Central memory CD8-positive, alpha-beta T cell (primary cell): ENCODE measurements at regions not wholly inside any gene's neighbourhood (a gene's known extent, or its start where the extent isn't known, plus 50 kb on each side); places are given as distances from the start of the nearest gene placed in this dataset.

Experiments used
- ATAC-seq: fragments of 150-1000 bp; cut with Tn5 transposase; replicated peaks from 2 replicates; pipeline ENCODE4 v1.10.0; 2022; ENCODE audit warnings: mild to moderate bottlenecking, moderate FRiP score, moderate number of reproducible peaks; ENCODE audit not compliant: poor library complexity, severe bottlenecking; ENCODE audit errors: extremely low read depth
- DNase-seq, 2 donors: peaks; one replicate each; pipeline ENCODE4 v3.0.0; 2021; ENCODE audit warnings: low spot score in 2 of 2
- H3K27ac Mint-ChIP-seq: one replicate; pipeline ENCODE4 v1.8.0; 2022; ENCODE audit warnings: low read depth, mild to moderate bottlenecking, moderate library complexity, mixed read lengths
- H3K27me3 Mint-ChIP-seq: one replicate; pipeline ENCODE4 v1.8.0; 2022; ENCODE audit warnings: mixed read lengths
- H3K36me3 Mint-ChIP-seq: one replicate; pipeline ENCODE4 v1.8.0; 2022; ENCODE audit warnings: mild to moderate bottlenecking, moderate library complexity, mixed read lengths; ENCODE audit not compliant: insufficient read depth
- H3K4me1 Mint-ChIP-seq: one replicate; pipeline ENCODE4 v1.8.0; 2022; ENCODE audit warnings: mixed read lengths
- H3K4me3 Mint-ChIP-seq: one replicate; pipeline ENCODE4 v1.8.0; 2022; ENCODE audit warnings: mild to moderate bottlenecking, moderate library complexity, mixed read lengths
- H3K9me3 Mint-ChIP-seq: one replicate; pipeline ENCODE4 v1.8.0; 2022; ENCODE audit warnings: mixed read lengths

GRCh38 chr4:177159600-177159999 is 150.1 kb upstream of the NEIL3 start:
- no peak for DNase-seq
- peaks cover 7% of the 10 kb centered on the region for H3K9me3 Mint-ChIP-seq
- H3K27me3 Mint-ChIP-seq = no peaks in the 10 kb centered on the region
- no peak overlapping the region for H3K4me3 Mint-ChIP-seq
- ATAC-seq = no peak
- H3K27ac Mint-ChIP-seq = no peak overlapping the region
- no peaks in the 10 kb centered on the region for H3K4me1 Mint-ChIP-seq
- peaks cover 1% of the 10 kb centered on the region for H3K36me3 Mint-ChIP-seq

- no peaks in the 10 kb centered on the region for H3K4me1 Mint-ChIP-seq
- ATAC-seq = no peak
- no peaks in the 10 kb centered on the region for H3K27me3 Mint-ChIP-seq
- H3K4me3 Mint-ChIP-seq = no peak overlapping the region
- H3K27ac Mint-ChIP-seq = no peak overlapping the region
- peaks cover 1% of the 10 kb centered on the region for H3K36me3 Mint-ChIP-seq
- H3K9me3 Mint-ChIP-seq = peaks cover 7% of the 10 kb centered on the region
- no peak for DNase-seq
These were observed 147.9 kb upstream of the NEIL3 start for GRCh38 chr4:177161781-177162180.

GRCh38 chr4:177163532-177163931 is 146.1 kb upstream of the NEIL3 start:
- ATAC-seq (no peak), DNase-seq (no peak)
- no peak overlapping the region for H3K4me3 Mint-ChIP-seq
- peaks cover 7% of the 10 kb centered on the region for H3K9me3 Mint-ChIP-seq
- no peak overlapping the region for H3K27ac Mint-ChIP-seq
- no peaks in the 10 kb centered on the region for H3K4me1 Mint-ChIP-seq
- no peaks in the 10 kb centered on the region for H3K27me3 Mint-ChIP-seq
- H3K36me3 Mint-ChIP-seq = peaks cover under 1% of the 10 kb centered on the region

GRCh38 chr4:177171588-177171987 is 138.1 kb upstream of the NEIL3 start:
- DNase-seq (no peak), ATAC-seq (no peak)
- no peak overlapping the region for H3K27ac Mint-ChIP-seq
- no peak overlapping the region for H3K4me3 Mint-ChIP-seq
- no peaks in the 10 kb centered on the region for H3K4me1 Mint-ChIP-seq
- H3K27me3 Mint-ChIP-seq = no peaks in the 10 kb centered on the region
- no peaks in the 10 kb centered on the region for H3K9me3 Mint-ChIP-seq
- H3K36me3 Mint-ChIP-seq = no peaks in the 10 kb centered on the region

- no peaks in the 10 kb centered on the region for H3K27me3 Mint-ChIP-seq
- no peak overlapping the region for H3K27ac Mint-ChIP-seq
- no peak overlapping the region for H3K4me3 Mint-ChIP-seq
- H3K9me3 Mint-ChIP-seq = no peaks in the 10 kb centered on the region
- DNase-seq (no peak), ATAC-seq (no peak)
- H3K4me1 Mint-ChIP-seq = no peaks in the 10 kb centered on the region
- H3K36me3 Mint-ChIP-seq = no peaks in the 10 kb centered on the region
These were observed 134.2 kb upstream of the NEIL3 start for GRCh38 chr4:177175473-177175872.

- H3K36me3 Mint-ChIP-seq = no peaks in the 10 kb centered on the region
- no peaks in the 10 kb centered on the region for H3K9me3 Mint-ChIP-seq
- H3K27ac Mint-ChIP-seq = no peak overlapping the region
- no peak for DNase-seq
- no peaks in the 10 kb centered on the region for H3K4me1 Mint-ChIP-seq
- ATAC-seq = no peak
- H3K4me3 Mint-ChIP-seq = no peak overlapping the region
- no peaks in the 10 kb centered on the region for H3K27me3 Mint-ChIP-seq
These were observed 132.1 kb upstream of the NEIL3 start for GRCh38 chr4:177177541-177178081.

GRCh38 chr4:177178246-177178645 is 131.4 kb upstream of the NEIL3 start:
- H3K27ac Mint-ChIP-seq = no peak overlapping the region
- no peaks in the 10 kb centered on the region for H3K9me3 Mint-ChIP-seq
- H3K27me3 Mint-ChIP-seq = no peaks in the 10 kb centered on the region
- H3K4me1 Mint-ChIP-seq = no peaks in the 10 kb centered on the region
- no peaks in the 10 kb centered on the region for H3K36me3 Mint-ChIP-seq
- no peak overlapping the region for H3K4me3 Mint-ChIP-seq
- ATAC-seq (no peak), DNase-seq (no peak)

GRCh38 chr4:177182166-177182565 is 127.5 kb upstream of the NEIL3 start:
- DNase-seq (no peak), ATAC-seq (no peak)

GRCh38 chr4:177182728-177183127 is 126.9 kb upstream of the NEIL3 start:
- no peak for DNase-seq

More at GRCh38 chr4:177182166-177182565, 127.5 kb upstream of the NEIL3 start:
- no peaks in the 10 kb centered on the region for H3K9me3 Mint-ChIP-seq
- no peak overlapping the region for H3K27ac Mint-ChIP-seq
- no peaks in the 10 kb centered on the region for H3K27me3 Mint-ChIP-seq
- no peak overlapping the region for H3K4me3 Mint-ChIP-seq
- H3K36me3 Mint-ChIP-seq = no peaks in the 10 kb centered on the region
- no peaks in the 10 kb centered on the region for H3K4me1 Mint-ChIP-seq

GRCh38 chr4:177185151-177185550 is 124.5 kb upstream of the NEIL3 start:
- H3K4me3 Mint-ChIP-seq = no peak overlapping the region
- H3K36me3 Mint-ChIP-seq = no peaks in the 10 kb centered on the region
- no peaks in the 10 kb centered on the region for H3K4me1 Mint-ChIP-seq
- no peak overlapping the region for H3K27ac Mint-ChIP-seq
- H3K9me3 Mint-ChIP-seq = no peaks in the 10 kb centered on the region
- no peak for DNase-seq
- no peaks in the 10 kb centered on the region for H3K27me3 Mint-ChIP-seq
- no peak for ATAC-seq

More at GRCh38 chr4:177182728-177183127, 126.9 kb upstream of the NEIL3 start:
- Mint-ChIP-seq H3K9me3 (no peaks in the 10 kb centered on the region), H3K27me3 (no peaks in the 10 kb centered on the region), H3K36me3 (no peaks in the 10 kb centered on the region), H3K27ac (no peak overlapping the region), H3K4me3 (no peak overlapping the region), H3K4me1 (no peaks in the 10 kb centered on the region)
- ATAC-seq = no peak

GRCh38 chr4:177185579-177185978 is 124.1 kb upstream of the NEIL3 start:
- H3K4me3 Mint-ChIP-seq = no peak overlapping the region
- no peaks in the 10 kb centered on the region for H3K36me3 Mint-ChIP-seq
- DNase-seq (no peak), ATAC-seq (no peak)
- no peaks in the 10 kb centered on the region for H3K4me1 Mint-ChIP-seq
- H3K27ac Mint-ChIP-seq = no peak overlapping the region
- H3K27me3 Mint-ChIP-seq = no peaks in the 10 kb centered on the region
- no peaks in the 10 kb centered on the region for H3K9me3 Mint-ChIP-seq

GRCh38 chr4:177187371-177187770 is 122.3 kb upstream of the NEIL3 start:
- H3K36me3 Mint-ChIP-seq = no peaks in the 10 kb centered on the region
- ATAC-seq (no peak), DNase-seq (no peak)
- no peak overlapping the region for H3K4me3 Mint-ChIP-seq
- H3K9me3 Mint-ChIP-seq = no peaks in the 10 kb centered on the region
- H3K27me3 Mint-ChIP-seq = peaks cover 13% of the 10 kb centered on the region
- no peaks in the 10 kb centered on the region for H3K4me1 Mint-ChIP-seq
- H3K27ac Mint-ChIP-seq = no peak overlapping the region

GRCh38 chr4:177190995-177191580 is 118.6 kb upstream of the NEIL3 start:
- ATAC-seq (no peak), DNase-seq (no peak)
- Mint-ChIP-seq H3K27me3 (peaks cover 13% of the 10 kb centered on the region), H3K9me3 (no peaks in the 10 kb centered on the region), H3K4me3 (no peak overlapping the region), H3K36me3 (peaks cover 1% of the 10 kb centered on the region), H3K4me1 (no peaks in the 10 kb centered on the region), H3K27ac (no peak overlapping the region)
